Neuron (in vitro differentiated cells): ENCODE measurements at regions not wholly inside any gene's neighbourhood (a gene's known extent, or its start where the extent isn't known, plus 50 kb on each side); places are given as distances from the start of the nearest gene placed in this dataset.

Experiments used
- H2AFZ ChIP-seq: one replicate; pipeline ENCODE4 v1.6.1; 2013; ENCODE audit warnings: low read depth, mild to moderate bottlenecking, inconsistent platforms, low read length, moderate library complexity
- H3K27me3 ChIP-seq: one replicate; pipeline ENCODE4 v1.6.1; 2013; ENCODE audit warnings: low read length; ENCODE audit not compliant: insufficient read depth
- H3K36me3 ChIP-seq: one replicate; pipeline ENCODE4 v1.6.1; 2013; ENCODE audit warnings: low read length; ENCODE audit not compliant: insufficient read depth
- H3K4me1 ChIP-seq: one replicate; pipeline ENCODE4 v1.6.1; 2013; ENCODE audit warnings: low read length; ENCODE audit not compliant: insufficient read depth
- H3K4me3 ChIP-seq: 2 replicates; pipeline ENCODE4 v1.5.1; 2013; ENCODE audit warnings: mild to moderate bottlenecking, low read length, moderate library complexity
- H3K9me3 ChIP-seq: one replicate; pipeline ENCODE4 v1.6.1; 2013; ENCODE audit warnings: low read length

DNA sequence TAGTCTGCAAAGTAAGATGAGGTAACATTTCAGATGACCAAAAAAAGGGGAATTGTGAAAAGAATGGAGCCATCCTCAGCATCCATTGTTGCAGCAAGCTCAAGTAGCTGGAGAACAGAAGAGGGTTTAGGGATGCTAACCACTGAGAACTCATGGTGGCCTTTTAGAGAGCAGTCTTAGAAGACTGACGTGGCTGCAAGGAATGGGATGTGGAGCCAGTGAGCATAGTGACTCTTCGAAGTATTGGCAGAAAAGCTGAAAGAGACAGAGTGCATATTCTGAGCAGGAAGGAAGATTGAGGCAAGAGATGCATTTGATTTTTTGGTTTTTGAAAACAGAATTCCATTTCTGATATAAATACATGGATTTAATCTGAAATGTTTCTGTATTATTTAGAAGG, 151.2 kb downstream of the UBE2E3 start:
- Histone ChIP-seq H3K27me3 (no peaks in the 10 kb centered on the region), H3K4me3 (no peak overlapping the region), H3K4me1 (no peaks in the 10 kb centered on the region), H2AFZ (no peak overlapping the region), H3K36me3 (no peaks in the 10 kb centered on the region), H3K9me3 (no peaks in the 10 kb centered on the region)

DNA sequence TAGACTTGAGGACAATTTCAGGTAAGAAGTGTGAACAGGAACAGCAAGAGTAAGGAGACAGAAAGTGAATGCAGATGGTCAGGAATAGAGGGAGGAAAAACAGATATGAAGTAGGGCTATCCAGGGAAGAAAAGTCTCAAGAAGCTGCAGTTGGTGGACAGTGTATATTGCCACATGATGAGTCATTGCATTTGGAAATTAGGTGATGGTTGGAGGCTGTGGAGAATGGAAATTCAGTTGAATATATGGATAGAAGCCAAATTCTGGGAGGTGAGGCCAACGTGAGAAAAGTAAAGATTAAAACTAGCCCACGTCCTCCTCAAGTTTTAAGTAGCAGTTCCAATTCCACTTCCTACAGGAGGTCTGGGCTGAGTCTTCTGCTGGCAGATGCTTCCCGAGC, 158.4 kb downstream of the UBE2E3 start:
- H3K27me3 ChIP-seq = no peaks in the 10 kb centered on the region
- no peak overlapping the region for H3K4me3 ChIP-seq
- no peaks in the 10 kb centered on the region for H3K4me1 ChIP-seq
- H3K36me3 ChIP-seq = no peaks in the 10 kb centered on the region
- H2AFZ ChIP-seq = no peak overlapping the region
- no peaks in the 10 kb centered on the region for H3K9me3 ChIP-seq

DNA sequence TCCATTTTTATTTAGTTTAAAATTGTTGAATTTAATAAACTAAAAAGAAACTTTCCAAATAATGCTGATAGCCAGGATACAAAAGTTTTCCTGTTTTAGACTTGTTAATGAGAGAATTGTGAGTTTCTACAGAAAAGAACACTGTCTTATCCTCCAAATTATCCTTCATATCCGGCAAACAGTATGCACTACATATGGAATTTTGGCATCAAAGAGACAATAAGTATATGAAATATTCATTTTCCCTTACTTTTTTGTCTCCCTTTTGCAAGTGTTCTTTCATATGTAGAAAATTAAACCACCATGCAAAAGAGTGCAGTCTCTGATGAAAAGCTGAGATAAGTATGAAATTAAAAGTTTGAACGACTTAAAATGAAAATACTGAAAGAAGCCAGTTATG, 159.4 kb downstream of the UBE2E3 start:
- H2AFZ ChIP-seq = no peak overlapping the region
- no peaks in the 10 kb centered on the region for H3K36me3 ChIP-seq
- H3K4me1 ChIP-seq = no peaks in the 10 kb centered on the region
- no peaks in the 10 kb centered on the region for H3K9me3 ChIP-seq
- no peaks in the 10 kb centered on the region for H3K27me3 ChIP-seq
- no peak overlapping the region for H3K4me3 ChIP-seq

DNA sequence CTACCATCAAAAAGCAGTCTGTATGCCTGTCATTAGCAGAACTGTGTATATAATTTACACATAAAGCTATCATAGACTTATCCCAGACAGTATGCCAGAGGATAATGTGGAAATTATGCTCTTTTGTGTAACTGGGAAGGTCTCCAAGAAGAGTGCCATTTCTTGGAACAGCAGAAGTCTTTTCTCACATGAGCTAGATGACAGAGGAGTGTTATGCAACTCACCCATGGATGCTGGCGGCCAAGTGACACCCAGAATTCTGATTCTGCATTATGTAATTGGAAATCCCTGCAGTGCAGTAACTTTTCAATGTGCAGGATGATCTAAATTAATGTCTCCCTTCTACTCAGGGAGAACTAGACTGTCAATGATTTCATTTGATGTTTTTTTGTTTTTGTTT, 160.0 kb downstream of the UBE2E3 start:
- Histone ChIP-seq H2AFZ (no peak overlapping the region), H3K27me3 (no peaks in the 10 kb centered on the region), H3K36me3 (no peaks in the 10 kb centered on the region), H3K4me3 (no peak overlapping the region), H3K9me3 (no peaks in the 10 kb centered on the region), H3K4me1 (no peaks in the 10 kb centered on the region)

DNA sequence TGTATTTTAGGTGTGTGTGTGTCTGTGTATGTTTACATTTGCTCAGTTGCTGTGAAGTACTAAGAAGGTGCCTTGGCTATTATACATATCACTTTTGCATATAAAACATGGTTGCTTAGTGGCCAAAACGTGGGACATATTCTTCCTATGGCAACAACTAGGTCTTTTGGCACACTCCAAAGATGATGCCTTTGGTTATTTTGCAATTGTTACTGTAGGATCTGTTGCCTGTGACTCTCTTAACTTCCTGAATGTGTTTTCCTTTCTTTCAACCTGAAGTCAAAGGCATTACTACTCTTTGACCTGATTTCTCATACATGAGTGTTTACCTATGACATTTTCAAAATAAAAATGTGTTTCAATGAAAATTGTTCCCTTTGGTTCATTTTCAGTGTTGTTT, 160.5 kb downstream of the UBE2E3 start:
- Histone ChIP-seq H3K36me3 (no peaks in the 10 kb centered on the region), H3K27me3 (no peaks in the 10 kb centered on the region), H3K9me3 (no peaks in the 10 kb centered on the region), H3K4me1 (no peaks in the 10 kb centered on the region), H2AFZ (no peak overlapping the region), H3K4me3 (no peak overlapping the region)

DNA sequence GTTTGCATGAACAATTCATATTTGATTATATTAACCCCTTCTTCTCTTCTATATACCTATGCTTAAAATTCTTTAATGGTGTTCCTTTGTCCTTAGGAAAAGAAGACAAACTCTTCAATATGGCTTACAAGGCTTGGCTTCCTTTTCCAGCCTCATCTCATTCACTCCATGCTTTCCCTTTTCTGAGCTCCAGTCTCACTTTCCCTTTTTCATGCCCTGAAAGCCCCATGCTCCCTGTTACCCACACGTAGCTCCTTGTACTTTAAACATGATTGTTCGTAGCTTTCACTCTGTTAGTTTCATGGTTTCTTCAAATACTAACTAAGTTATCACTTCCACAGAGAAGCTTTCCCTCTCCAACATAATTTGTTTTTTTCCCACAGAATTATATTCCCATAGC, 161.3 kb downstream of the UBE2E3 start:
- Histone ChIP-seq H3K27me3 (no peaks in the 10 kb centered on the region), H3K4me3 (no peak overlapping the region), H2AFZ (no peak overlapping the region), H3K9me3 (no peaks in the 10 kb centered on the region), H3K36me3 (no peaks in the 10 kb centered on the region), H3K4me1 (no peaks in the 10 kb centered on the region)

DNA sequence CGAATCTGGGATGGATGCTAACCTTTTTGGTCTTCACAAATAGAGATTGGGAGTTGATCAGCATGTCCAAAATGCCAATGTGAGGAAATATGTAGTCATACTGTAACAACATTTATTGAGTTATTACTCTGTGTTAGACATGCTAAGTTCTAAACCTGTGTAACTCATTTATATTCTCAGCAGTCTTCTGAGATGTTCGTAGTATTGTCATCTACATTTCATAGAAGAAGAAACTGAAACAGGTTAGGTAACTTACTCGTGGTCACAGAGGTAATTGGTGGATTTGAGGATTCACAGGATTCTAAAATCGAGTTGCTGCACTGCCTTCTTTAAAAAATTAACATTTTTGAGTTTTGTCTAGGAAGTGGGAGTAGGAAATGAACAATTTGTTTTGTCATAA, 162.1 kb downstream of the UBE2E3 start:
- Histone ChIP-seq H3K27me3 (no peaks in the 10 kb centered on the region), H2AFZ (no peak overlapping the region), H3K9me3 (no peaks in the 10 kb centered on the region), H3K36me3 (no peaks in the 10 kb centered on the region), H3K4me3 (no peak overlapping the region), H3K4me1 (no peaks in the 10 kb centered on the region)

DNA sequence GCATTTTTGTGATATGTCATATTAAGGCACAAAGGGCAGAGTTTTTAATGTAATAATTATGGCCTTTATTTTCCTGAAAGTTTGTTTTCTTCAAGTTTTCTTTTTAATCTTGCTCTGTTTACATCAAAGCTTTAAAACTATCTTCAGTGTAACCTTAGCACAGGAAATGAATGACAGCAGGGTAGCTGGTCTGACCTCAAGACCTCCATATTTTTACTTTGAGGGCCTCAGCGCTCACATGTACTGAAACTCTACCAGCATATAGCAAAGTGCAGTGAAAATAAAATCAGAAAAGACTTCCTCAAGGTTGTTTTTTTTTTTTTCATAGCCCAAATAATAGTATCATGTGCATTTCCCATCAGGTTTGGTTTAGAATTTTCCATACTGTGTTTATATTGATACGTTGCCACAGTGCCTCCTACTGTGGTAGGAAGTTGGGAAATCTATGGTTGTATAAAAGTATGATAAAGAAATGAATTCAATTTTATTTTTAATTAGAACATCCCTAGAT, 163.4 kb downstream of the UBE2E3 start:
- no peak overlapping the region for H3K4me3 ChIP-seq

DNA sequence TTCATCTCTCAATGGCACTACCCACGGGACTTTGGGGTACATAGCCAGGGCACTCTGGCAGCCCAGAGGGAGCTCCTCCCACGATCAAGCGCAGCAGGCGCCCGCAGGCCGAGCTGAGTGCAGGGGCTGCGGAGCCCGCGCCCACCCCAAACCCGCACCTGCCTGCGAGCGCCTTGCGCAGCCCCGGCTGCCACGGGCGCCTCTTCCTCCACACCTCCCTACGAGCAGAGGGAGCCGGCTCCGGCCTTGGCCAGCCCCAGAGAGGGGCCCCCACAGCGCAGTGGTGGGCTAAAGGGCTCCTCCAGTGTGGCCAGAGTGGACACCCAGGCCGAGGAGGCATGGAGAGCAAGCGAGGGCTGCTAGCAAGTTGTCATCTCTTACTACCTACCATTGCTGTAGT, 165.2 kb downstream of the UBE2E3 start:
- H3K9me3 ChIP-seq = no peaks in the 10 kb centered on the region
- H3K4me1 ChIP-seq = no peaks in the 10 kb centered on the region
- H3K27me3 ChIP-seq = no peaks in the 10 kb centered on the region
- H2AFZ ChIP-seq = no peak overlapping the region
- H3K4me3 ChIP-seq = no peak overlapping the region
- no peaks in the 10 kb centered on the region for H3K36me3 ChIP-seq

More for the DNA sequence above, 163.4 kb downstream of the UBE2E3 start:
- no peaks in the 10 kb centered on the region for H3K9me3 ChIP-seq
- H3K27me3 ChIP-seq = no peaks in the 10 kb centered on the region
- H3K36me3 ChIP-seq = no peaks in the 10 kb centered on the region
- no peak overlapping the region for H2AFZ ChIP-seq
- no peaks in the 10 kb centered on the region for H3K4me1 ChIP-seq

DNA sequence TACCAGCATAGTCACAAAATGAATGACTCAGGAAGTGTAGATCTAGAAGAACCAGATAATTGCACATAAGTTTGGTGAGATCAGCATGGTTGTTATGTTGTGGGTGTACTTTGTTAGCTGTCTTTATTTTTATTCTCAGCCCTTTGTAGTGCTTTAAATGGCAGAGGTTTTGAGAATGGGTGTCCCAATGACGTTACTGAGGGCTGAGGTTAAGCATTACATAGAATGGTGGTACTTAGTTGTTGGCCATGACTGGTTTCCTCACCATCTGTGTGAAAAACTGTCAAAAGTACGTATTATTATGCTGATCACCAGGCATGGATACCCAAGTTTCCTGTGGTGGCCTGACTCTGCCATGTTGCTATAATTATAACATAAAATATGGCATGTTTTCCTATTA, 165.8 kb downstream of the UBE2E3 start:
- no peaks in the 10 kb centered on the region for H3K36me3 ChIP-seq
- H3K4me3 ChIP-seq = no peak overlapping the region
- no peaks in the 10 kb centered on the region for H3K27me3 ChIP-seq
- no peaks in the 10 kb centered on the region for H3K4me1 ChIP-seq
- H3K9me3 ChIP-seq = no peaks in the 10 kb centered on the region
- H2AFZ ChIP-seq = no peak overlapping the region

DNA sequence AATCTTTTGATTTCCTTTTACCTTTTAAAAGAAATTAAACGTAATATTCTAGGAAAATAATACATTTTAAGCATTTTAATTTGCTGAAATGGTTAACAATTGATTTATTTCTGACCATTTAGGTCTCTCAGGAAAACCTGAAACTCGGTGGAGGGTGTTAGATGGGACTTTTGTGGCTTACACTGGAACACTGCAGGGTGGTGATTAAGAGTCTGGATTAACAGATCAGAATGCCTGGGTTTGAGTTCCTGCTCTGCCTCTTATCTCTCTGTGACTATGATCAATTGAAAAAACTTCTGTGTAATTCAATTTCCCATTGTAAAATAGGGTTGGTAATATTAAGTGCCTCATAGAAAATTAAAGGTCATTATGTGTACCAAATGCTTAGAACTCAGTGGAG, 168.7 kb downstream of the UBE2E3 start:
- H3K27me3 ChIP-seq = no peaks in the 10 kb centered on the region
- no peak overlapping the region for H2AFZ ChIP-seq
- H3K9me3 ChIP-seq = no peaks in the 10 kb centered on the region
- H3K4me1 ChIP-seq = no peaks in the 10 kb centered on the region
- no peaks in the 10 kb centered on the region for H3K36me3 ChIP-seq
- no peak overlapping the region for H3K4me3 ChIP-seq

DNA sequence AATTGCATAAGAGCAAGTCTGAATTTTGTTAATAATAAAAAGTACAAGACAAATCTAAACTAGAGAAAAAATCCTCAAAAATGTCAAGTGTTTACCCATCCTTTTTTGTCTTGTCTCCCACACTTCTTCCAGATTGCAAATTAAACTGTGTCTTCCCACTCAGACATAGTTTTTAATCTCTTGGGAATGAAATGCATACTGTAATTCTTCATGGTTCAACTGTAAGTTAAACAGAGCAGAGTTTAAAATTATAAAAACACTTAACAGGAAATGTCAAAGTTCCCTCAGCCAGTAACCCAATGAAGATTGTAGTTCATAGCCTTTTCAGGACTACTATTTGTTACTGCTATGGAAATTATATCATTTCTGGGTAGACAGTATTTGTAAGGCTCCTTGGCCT, 171.8 kb downstream of the UBE2E3 start:
- Histone ChIP-seq H2AFZ (no peak overlapping the region), H3K9me3 (no peaks in the 10 kb centered on the region), H3K27me3 (no peaks in the 10 kb centered on the region), H3K36me3 (no peaks in the 10 kb centered on the region), H3K4me3 (no peak overlapping the region), H3K4me1 (no peaks in the 10 kb centered on the region)

DNA sequence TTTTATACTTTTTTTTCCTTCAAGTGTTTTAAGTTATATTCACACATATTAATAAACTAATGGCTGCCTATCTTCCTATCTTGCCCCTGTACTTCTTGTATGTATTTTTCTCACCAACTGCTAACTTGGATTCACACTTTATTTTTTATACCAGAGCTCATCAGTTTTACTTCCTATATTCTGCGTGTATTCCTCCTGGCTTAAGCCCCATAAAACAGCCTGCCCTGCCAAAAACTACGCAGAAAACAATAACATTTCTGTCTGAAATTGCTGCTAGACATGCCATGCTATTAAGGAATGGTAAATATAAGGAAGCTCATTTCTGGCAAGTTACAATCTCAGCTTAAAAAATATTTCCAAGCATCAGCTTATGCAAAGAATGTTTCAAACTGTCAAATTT, 172.3 kb downstream of the UBE2E3 start:
- Histone ChIP-seq H2AFZ (no peak overlapping the region), H3K27me3 (no peaks in the 10 kb centered on the region), H3K36me3 (no peaks in the 10 kb centered on the region), H3K4me1 (no peaks in the 10 kb centered on the region), H3K9me3 (no peaks in the 10 kb centered on the region), H3K4me3 (no peak overlapping the region)

DNA sequence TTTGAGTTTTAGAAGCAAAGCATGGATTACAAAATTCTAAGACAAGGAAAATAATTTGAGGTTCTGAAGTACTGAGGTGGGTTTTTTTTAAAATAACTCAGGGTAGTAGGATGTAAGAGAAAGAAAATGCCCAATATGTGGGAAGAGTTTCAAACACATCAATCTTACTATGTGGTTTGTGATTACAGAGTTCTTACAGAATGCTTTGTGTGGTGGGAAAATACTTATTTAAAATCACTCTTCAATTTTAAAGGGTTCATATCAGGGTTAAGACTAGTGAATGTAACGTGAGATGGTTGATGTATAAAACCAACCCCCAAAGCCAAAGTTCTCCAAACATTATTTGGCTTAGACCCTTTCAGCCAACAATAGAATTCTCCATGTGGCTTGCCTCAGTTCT, 173.5 kb downstream of the UBE2E3 start:
- Histone ChIP-seq H3K4me3 (no peak overlapping the region), H3K27me3 (no peaks in the 10 kb centered on the region), H3K9me3 (no peaks in the 10 kb centered on the region), H3K4me1 (no peaks in the 10 kb centered on the region), H3K36me3 (no peaks in the 10 kb centered on the region), H2AFZ (no peak overlapping the region)
